ENCODE measurements at regions not wholly inside any gene's neighbourhood (a gene's known extent, or its start where the extent isn't known, plus 50 kb on each side); places are given as distances from the start of the nearest gene placed in this dataset.

GRCh38 chr16:60792437-60792836, 1243.8 kb downstream of the CDH8 start (continued):
- no peak for TF ChIP-seq CBX2 (IDR thresholded peaks at IDR 0.05; ENCODE audit: low read depth, low read length)
- TF ChIP-seq CBX2 (CRISPR knock-in tag; IDR thresholded peaks at IDR 0.05; ENCODE audit: low read depth): no peak

GRCh38 chr16:60788631-60789030, 1247.6 kb downstream of the CDH8 start:
- no peak for TF ChIP-seq RCOR2 (CRISPR knock-in tag; IDR thresholded peaks at IDR 0.05)
- no peak for TF ChIP-seq ZSCAN9 (CRISPR knock-in tag; IDR thresholded peaks at IDR 0.05; ENCODE audit: borderline replicate concordance)
- no peak for TF ChIP-seq BRF2 (CRISPR knock-in tag; IDR thresholded peaks at IDR 0.05)
- no peaks in the 10 kb centered on the region for H3K4me1 ChIP-seq (ENCODE audit: insufficient read depth, low read length)
- no peaks in the 10 kb centered on the region for H3K79me2 ChIP-seq (ENCODE audit: insufficient read depth, low read length)
- ATAC-seq: no peak
- DNase-seq (ENCODE audit: low spot score): no peak
- H3K9me3 ChIP-seq (ENCODE audit: low read length): peaks cover 97% of the 10 kb centered on the region
- no peaks in the 10 kb centered on the region for H4K20me1 ChIP-seq (ENCODE audit: insufficient read depth, low read length)
- no peaks in the 10 kb centered on the region for H3K27me3 ChIP-seq (ENCODE audit: control insufficient read depth in 1 of 2, insufficient read depth in 2 of 2, low read length in 2 of 2)
- intact Hi-C loops (cut with micrococcal nuclease; ENCODE audit: unreplicated experiment) (no loop called here), in situ Hi-C loops (cut with HindIII; ENCODE audit: extremely low pct_ligation_motif_present, low pct_unique_long_range_greater_than_20kb) (no loop called here)
- H3K4me3 ChIP-seq (replicated peaks in 1 of 3; ENCODE audit: insufficient read depth in 1 of 3, low read depth in 2 of 3, low read length in 3 of 3): no peak overlapping the region
- CTCF ChIA-PET (ENCODE audit: low intra/inter-chr PET ratio, low total read pairs): no interaction called here
- H2AFZ ChIP-seq (ENCODE audit: low read length): no peak overlapping the region
- no peak overlapping the region for H3K27ac ChIP-seq (ENCODE audit: extremely low read length, insufficient read depth, low read length)
- no peak overlapping the region for H3K9ac ChIP-seq (ENCODE audit: insufficient read depth, low read depth, low read length)
- POLR2A ChIA-PET: no interaction called here
- no peak overlapping the region for H3K4me2 ChIP-seq (ENCODE audit: low read depth, low read length)
- FAIRE-seq: no peak
- H3K36me3 ChIP-seq (replicated peaks in 1 of 2; ENCODE audit: control insufficient read depth in 1 of 2, insufficient read depth in 2 of 2, low read length in 2 of 2): no peaks in the 10 kb centered on the region
- no TSS peak for BruUV-seq (replicated peaks)

GRCh38 chr16:60776281-60776680, 1260.0 kb downstream of the CDH8 start:
- TF ChIP-seq NPAS2 (CRISPR knock-in tag; IDR thresholded peaks at IDR 0.05; ENCODE audit: borderline replicate concordance) (no peak), ZNF891 (CRISPR knock-in tag; IDR thresholded peaks at IDR 0.05) (no peak), ZNF225 (CRISPR knock-in tag; IDR thresholded peaks at IDR 0.05) (no peak), MBD4 (IDR thresholded peaks at IDR 0.05; ENCODE audit: borderline replicate concordance, low read length) (no peak), SRF (IDR thresholded peaks at IDR 0.05; ENCODE audit: low read depth, low read length) (no peak), NFIB (CRISPR knock-in tag; IDR thresholded peaks at IDR 0.05; ENCODE audit: borderline replicate concordance) (no peak), SNAPC5 (CRISPR knock-in tag; IDR thresholded peaks at IDR 0.05; ENCODE audit: borderline replicate concordance) (no peak), HIVEP1 (CRISPR knock-in tag; IDR thresholded peaks at IDR 0.05) (no peak), ADNP (CRISPR knock-in tag; IDR thresholded peaks at IDR 0.05) (no peak), ZNF18 (CRISPR knock-in tag; IDR thresholded peaks at IDR 0.05; ENCODE audit: insufficient replicate concordance) (no peak)
- ATAC-seq: no peak
- Histone ChIP-seq H3K4me3 (replicated peaks in 1 of 3; ENCODE audit: insufficient read depth in 1 of 3, low read depth in 2 of 3, low read length in 3 of 3) (no peak overlapping the region), H4K20me1 (ENCODE audit: insufficient read depth, low read length) (no peaks in the 10 kb centered on the region), H3K4me2 (ENCODE audit: low read depth, low read length) (no peak overlapping the region), H3K4me1 (ENCODE audit: insufficient read depth, low read length) (no peaks in the 10 kb centered on the region), H3K36me3 (replicated peaks in 1 of 2; ENCODE audit: control insufficient read depth in 1 of 2, insufficient read depth in 2 of 2, low read length in 2 of 2) (no peaks in the 10 kb centered on the region), H2AFZ (ENCODE audit: low read length) (no peak overlapping the region), H3K27me3 (ENCODE audit: control insufficient read depth in 1 of 2, insufficient read depth in 2 of 2, low read length in 2 of 2) (no peaks in the 10 kb centered on the region), H3K9ac (ENCODE audit: insufficient read depth, low read depth, low read length) (no peak overlapping the region), H3K27ac (ENCODE audit: extremely low read length, insufficient read depth, low read length) (no peak overlapping the region), H3K9me3 (ENCODE audit: low read length) (peaks cover 72% of the 10 kb centered on the region), H3K79me2 (ENCODE audit: insufficient read depth, low read length) (no peaks in the 10 kb centered on the region)
- intact Hi-C loops (cut with micrococcal nuclease; ENCODE audit: unreplicated experiment) (no loop called here), in situ Hi-C loops (cut with HindIII; ENCODE audit: extremely low pct_ligation_motif_present, low pct_unique_long_range_greater_than_20kb) (no loop called here)
- no peak for DNase-seq (ENCODE audit: low spot score)
- 7% methylated on average over 3 of the region's 3 CpGs for WGBS (ENCODE audit: low lambda C conversion rate)
- BruUV-seq (replicated peaks): no TSS peak
- FAIRE-seq: no peak
- CTCF ChIA-PET (ENCODE audit: low intra/inter-chr PET ratio, low total read pairs): no interaction called here
- POLR2A ChIA-PET: no interaction called here

Data from HepG2 (cell line).